Vagina (tissue), 2 donors: ENCODE measurements at regions not wholly inside any gene's neighbourhood (a gene's known extent, or its start where the extent isn't known, plus 50 kb on each side); places are given as distances from the start of the nearest gene placed in this dataset.

Source experiments
- DNase-seq, 2 donors: peaks; one replicate each; pipeline ENCODE4 v3.0.0-alpha.2; 2017; ENCODE audit errors: extremely low spot score in 2 of 2
- H3K27ac ChIP-seq: fragments of 200-600 bp; sonication (generic); one replicate; pipeline ENCODE4 v1.5.1; 2019
- H3K27me3 ChIP-seq: fragments of 200-600 bp; sonication (generic); one replicate; pipeline ENCODE4 v1.5.1; 2019
- H3K36me3 ChIP-seq, 2 donors: fragments of 200-600 bp; sonication (generic); one replicate each; pipeline ENCODE4 v1.5.1; 2017 to 2019
- H3K4me1 ChIP-seq: fragments of 200-600 bp; sonication (generic); one replicate; pipeline ENCODE4 v1.5.1; 2019
- H3K4me3 ChIP-seq, 2 donors: fragments of 200-600 bp; sonication (generic); 1 replicate in 1 of 2; 2 replicates in 1 of 2; pipeline ENCODE4 v1.5.1; 2016 to 2019
- H3K9me3 ChIP-seq: fragments of 200-600 bp; sonication (generic); one replicate; pipeline ENCODE4 v1.5.1; 2019
- POLR2A ChIP-seq, 2 donors: fragments of 450-650 bp; IDR thresholded peaks; one replicate each; pipeline ENCODE4 v1.6.1; 2017; ENCODE audit warnings: antibody characterized with exemption in 2 of 2, mild to moderate bottlenecking in 2 of 2, moderate library complexity in 2 of 2
- POLR2AphosphoS5 ChIP-seq, 2 donors: sonication (generic); formaldehyde crosslinking; IDR thresholded peaks; one replicate each; pipeline ENCODE4 v1.9.0; 2017; ENCODE audit warnings: antibody characterized with exemption in 2 of 2, mild to moderate bottlenecking in 2 of 2, low read depth in 1 of 2; ENCODE audit not compliant: insufficient read depth in 1 of 2
- intact Hi-C: fragments of 100-400 bp; cut with DNase I; formaldehyde crosslinking; loops from one replicate; pipeline ENCODE4 v1.15.1; 2023
- TF ChIP-seq, protein P1 (sequence below), 3 experiments: fragments of 450-650 bp in 2 of 3; fragments of 200-600 bp in 1 of 3; sonication (generic) in 1 of 3; IDR thresholded peaks; one replicate each; pipeline ENCODE4 v1.5.1; 2017 to 2019; ENCODE audit warnings: antibody characterized with exemption in 3 of 3, mild to moderate bottlenecking in 2 of 3, moderate library complexity in 2 of 3

DNA sequence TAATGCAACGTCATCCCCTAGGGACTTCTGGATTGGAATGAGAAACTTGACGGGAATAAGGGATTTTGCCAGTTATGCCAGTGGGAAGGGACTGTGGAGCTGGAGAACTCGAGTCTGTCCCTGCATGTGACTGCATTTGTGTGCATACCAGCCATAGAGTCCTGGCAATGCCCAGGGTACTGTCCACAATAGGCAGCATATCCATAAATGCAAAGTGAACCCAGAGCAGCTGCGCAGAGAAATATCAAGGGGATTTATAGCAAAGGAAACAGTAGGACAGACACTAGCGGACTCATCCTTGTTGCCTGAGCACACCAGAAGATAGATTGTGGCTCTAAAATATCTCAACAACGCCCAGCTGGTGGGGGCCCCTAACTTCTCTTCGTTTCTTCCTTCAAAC, 247.1 kb upstream of the SRRM4 start:
- TF ChIP-seq POLR2A (IDR thresholded peaks at IDR 0.05) (no peak), POLR2AphosphoS5 (IDR thresholded peaks at IDR 0.05; ENCODE audit: insufficient read depth in 1 of 2, low read depth in 1 of 2) (no peak)
- TF ChIP-seq, protein P1, sequence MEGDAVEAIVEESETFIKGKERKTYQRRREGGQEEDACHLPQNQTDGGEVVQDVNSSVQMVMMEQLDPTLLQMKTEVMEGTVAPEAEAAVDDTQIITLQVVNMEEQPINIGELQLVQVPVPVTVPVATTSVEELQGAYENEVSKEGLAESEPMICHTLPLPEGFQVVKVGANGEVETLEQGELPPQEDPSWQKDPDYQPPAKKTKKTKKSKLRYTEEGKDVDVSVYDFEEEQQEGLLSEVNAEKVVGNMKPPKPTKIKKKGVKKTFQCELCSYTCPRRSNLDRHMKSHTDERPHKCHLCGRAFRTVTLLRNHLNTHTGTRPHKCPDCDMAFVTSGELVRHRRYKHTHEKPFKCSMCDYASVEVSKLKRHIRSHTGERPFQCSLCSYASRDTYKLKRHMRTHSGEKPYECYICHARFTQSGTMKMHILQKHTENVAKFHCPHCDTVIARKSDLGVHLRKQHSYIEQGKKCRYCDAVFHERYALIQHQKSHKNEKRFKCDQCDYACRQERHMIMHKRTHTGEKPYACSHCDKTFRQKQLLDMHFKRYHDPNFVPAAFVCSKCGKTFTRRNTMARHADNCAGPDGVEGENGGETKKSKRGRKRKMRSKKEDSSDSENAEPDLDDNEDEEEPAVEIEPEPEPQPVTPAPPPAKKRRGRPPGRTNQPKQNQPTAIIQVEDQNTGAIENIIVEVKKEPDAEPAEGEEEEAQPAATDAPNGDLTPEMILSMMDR (IDR thresholded peaks at IDR 0.05): no peak
- Histone ChIP-seq H3K27me3 (no peaks in the 10 kb centered on the region), H3K9me3 (no peaks in the 10 kb centered on the region), H3K4me3 (no peak overlapping the region), H3K27ac (no peak overlapping the region), H3K4me1 (no peaks in the 10 kb centered on the region), H3K36me3 (no peaks in the 10 kb centered on the region)
- intact Hi-C loops: no loop called here
- DNase-seq: no peak

DNA sequence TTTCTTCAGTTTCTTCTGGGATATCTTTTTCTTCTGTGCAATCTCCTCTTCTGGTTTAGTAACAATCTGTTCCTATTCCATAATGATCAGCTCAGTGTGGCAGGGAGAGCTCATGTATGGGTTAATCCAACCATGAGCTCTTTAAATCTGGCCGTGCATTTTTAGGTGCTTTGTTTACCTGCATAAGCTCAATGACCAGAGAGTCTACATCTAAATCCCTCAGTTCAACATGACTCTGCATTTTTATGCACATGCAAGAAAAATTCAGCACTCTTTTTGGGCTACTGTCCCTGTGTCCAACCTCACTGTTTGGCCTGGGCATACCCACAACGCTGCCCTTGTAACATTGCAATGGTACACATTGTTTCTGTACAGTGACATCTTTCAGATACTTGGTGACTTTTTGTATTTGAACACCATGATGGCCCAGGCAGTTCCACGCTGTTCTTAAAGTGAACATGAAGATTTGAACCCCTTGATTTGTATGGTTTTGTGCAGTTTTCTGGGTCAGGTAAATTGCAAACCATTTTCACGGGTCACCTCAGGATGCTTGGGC, 243.3 kb upstream of the SRRM4 start:
- no peaks in the 10 kb centered on the region for H3K4me1 ChIP-seq
- H3K36me3 ChIP-seq: no peaks in the 10 kb centered on the region
- H3K27ac ChIP-seq: no peak overlapping the region
- no peaks in the 10 kb centered on the region for H3K9me3 ChIP-seq
- no peaks in the 10 kb centered on the region for H3K27me3 ChIP-seq
- no peak overlapping the region for H3K4me3 ChIP-seq
- DNase-seq: no peak
- TF ChIP-seq, protein P1 (IDR thresholded peaks at IDR 0.05): no peak
- TF ChIP-seq POLR2A (IDR thresholded peaks at IDR 0.05) (no peak), POLR2AphosphoS5 (IDR thresholded peaks at IDR 0.05; ENCODE audit: insufficient read depth in 1 of 2, low read depth in 1 of 2) (no peak)
- intact Hi-C loops: no loop called here

DNA sequence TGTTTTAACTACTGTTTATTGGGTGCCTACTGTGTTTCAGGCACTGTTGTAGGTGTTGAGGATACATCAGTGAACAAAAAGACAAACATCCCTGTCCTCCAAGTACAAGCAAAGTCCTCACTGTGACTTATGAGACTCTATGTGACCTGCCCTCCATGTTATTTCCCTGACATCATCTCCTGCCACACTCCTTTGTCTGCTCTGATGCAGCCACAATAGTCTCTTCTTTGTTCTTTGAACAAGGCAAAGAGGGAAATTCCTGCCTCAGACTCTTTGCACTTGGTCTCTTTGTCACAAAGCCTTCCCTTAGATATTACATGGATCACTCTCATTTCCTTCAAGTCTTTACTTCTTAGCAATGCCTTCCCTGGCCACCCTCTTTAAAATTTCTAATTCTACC, 240.1 kb upstream of the SRRM4 start:
- H3K27ac ChIP-seq: no peak overlapping the region
- DNase-seq: no peak
- no peaks in the 10 kb centered on the region for H3K9me3 ChIP-seq
- TF ChIP-seq, protein P1 (IDR thresholded peaks at IDR 0.05): no peak
- TF ChIP-seq POLR2AphosphoS5 (IDR thresholded peaks at IDR 0.05; ENCODE audit: insufficient read depth in 1 of 2, low read depth in 1 of 2) (no peak), POLR2A (IDR thresholded peaks at IDR 0.05) (no peak)
- no peaks in the 10 kb centered on the region for H3K36me3 ChIP-seq
- no peak overlapping the region for H3K4me3 ChIP-seq
- intact Hi-C loops: no loop called here
- no peaks in the 10 kb centered on the region for H3K4me1 ChIP-seq
- no peaks in the 10 kb centered on the region for H3K27me3 ChIP-seq

DNA sequence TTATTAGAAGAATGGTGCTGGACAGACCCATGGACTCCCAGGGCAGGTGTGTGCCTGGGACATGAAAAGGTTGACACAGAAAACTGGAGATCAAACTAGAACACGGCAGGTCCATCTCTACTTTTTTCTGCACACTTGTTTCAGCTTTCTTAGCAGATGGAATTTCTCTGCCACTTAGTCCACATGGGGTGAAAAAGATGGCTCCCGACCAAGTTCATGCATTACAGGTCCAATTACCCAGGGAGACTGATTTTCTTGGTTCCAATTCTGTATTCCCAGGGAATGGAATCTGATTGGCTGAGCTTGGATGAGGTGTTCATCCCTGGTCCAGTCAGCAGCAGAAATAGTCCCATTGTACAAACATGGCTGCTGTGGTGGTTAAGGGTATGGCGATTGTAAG, 238.9 kb upstream of the SRRM4 start:
- intact Hi-C loops: no loop called here
- no peak overlapping the region for H3K4me3 ChIP-seq
- no peak for TF ChIP-seq POLR2AphosphoS5 (IDR thresholded peaks at IDR 0.05; ENCODE audit: insufficient read depth in 1 of 2, low read depth in 1 of 2)
- TF ChIP-seq, protein P1 (IDR thresholded peaks at IDR 0.05): no peak

DNA sequence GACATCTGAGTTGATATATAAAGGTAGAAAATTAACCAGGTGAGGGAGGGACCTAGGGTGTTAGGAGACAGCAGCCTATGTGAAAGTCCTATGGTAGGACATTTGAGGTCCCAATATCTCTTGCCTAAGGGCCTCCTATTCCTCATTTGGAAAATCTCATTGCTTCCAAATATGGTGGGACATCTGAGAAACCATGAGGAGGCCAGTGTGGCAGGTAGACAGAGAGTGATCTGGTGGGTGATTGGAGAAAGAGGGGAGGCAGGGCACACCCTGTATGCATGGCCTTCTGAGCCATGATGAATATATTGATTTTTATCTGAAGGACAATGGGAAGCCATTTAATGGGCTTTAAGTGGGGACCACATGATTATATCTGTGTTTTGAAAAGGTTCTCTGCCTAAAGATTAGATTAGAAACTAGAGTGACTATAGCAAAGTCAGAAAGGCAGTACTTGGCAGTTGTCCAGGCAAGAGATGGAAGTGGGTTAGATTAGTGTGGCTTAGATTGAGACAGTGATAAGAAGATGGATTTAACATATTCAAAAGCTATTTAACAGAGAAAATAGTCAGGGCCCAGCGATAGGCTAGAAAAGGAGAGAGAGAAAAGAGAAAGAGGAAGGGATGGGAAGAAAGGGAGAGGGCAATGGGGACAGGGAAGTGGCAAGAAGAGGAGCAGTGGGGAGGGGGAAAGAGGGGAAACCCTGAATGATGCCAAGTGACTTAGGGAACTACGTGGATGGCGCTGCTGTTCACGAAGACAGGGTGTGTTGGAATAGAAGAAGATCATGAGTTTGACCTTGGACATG, 237.2 kb upstream of the SRRM4 start:
- intact Hi-C loops: no loop called here
- H3K36me3 ChIP-seq: no peaks in the 10 kb centered on the region
- H3K27ac ChIP-seq: no peak overlapping the region
- DNase-seq: no peak
- H3K4me3 ChIP-seq: no peak overlapping the region
- no peaks in the 10 kb centered on the region for H3K27me3 ChIP-seq
- TF ChIP-seq, protein P1 (IDR thresholded peaks at IDR 0.05): no peak
- TF ChIP-seq POLR2A (IDR thresholded peaks at IDR 0.05) (no peak), POLR2AphosphoS5 (IDR thresholded peaks at IDR 0.05; ENCODE audit: insufficient read depth in 1 of 2, low read depth in 1 of 2) (no peak)
- H3K4me1 ChIP-seq: no peaks in the 10 kb centered on the region
- H3K9me3 ChIP-seq: no peaks in the 10 kb centered on the region

More for the DNA sequence above, 238.9 kb upstream of the SRRM4 start:
- no peaks in the 10 kb centered on the region for H3K9me3 ChIP-seq
- H3K27me3 ChIP-seq: no peaks in the 10 kb centered on the region
- no peak for DNase-seq
- H3K36me3 ChIP-seq: no peaks in the 10 kb centered on the region
- no peak overlapping the region for H3K27ac ChIP-seq
- H3K4me1 ChIP-seq: no peaks in the 10 kb centered on the region
